ENCODE measurements at regions not wholly inside any gene's neighbourhood (a gene's known extent, or its start where the extent isn't known, plus 50 kb on each side); places are given as distances from the start of the nearest gene placed in this dataset.

DNA sequence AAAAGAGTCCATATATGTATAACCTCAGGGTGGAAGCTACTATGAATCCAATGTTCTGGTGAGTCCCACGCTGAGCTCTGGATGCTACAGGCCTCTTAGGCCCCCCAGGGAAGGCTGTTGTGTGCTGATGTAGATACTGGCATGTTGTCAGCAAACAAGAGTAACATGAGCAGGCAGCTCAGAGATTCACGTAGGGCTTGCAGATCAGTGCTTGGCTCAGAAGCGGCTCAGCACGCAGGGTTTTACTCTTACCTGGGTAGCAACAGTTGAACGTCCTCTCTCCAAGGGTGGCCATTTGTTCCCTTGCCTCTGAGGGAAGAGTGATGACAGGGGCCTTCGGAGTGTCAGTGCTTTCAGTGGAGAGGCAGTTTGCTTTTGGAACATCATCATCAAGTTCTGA lies 93.4 kb downstream of the ZFP64 start:
- TF ChIP-seq, protein P1, sequence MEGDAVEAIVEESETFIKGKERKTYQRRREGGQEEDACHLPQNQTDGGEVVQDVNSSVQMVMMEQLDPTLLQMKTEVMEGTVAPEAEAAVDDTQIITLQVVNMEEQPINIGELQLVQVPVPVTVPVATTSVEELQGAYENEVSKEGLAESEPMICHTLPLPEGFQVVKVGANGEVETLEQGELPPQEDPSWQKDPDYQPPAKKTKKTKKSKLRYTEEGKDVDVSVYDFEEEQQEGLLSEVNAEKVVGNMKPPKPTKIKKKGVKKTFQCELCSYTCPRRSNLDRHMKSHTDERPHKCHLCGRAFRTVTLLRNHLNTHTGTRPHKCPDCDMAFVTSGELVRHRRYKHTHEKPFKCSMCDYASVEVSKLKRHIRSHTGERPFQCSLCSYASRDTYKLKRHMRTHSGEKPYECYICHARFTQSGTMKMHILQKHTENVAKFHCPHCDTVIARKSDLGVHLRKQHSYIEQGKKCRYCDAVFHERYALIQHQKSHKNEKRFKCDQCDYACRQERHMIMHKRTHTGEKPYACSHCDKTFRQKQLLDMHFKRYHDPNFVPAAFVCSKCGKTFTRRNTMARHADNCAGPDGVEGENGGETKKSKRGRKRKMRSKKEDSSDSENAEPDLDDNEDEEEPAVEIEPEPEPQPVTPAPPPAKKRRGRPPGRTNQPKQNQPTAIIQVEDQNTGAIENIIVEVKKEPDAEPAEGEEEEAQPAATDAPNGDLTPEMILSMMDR (IDR thresholded peaks at IDR 0.05; ENCODE audit: low read length, missing control alignments): no peak
- no peak for DNase-seq (ENCODE audit: low read depth)
- no peak overlapping the region for H3K4me3 ChIP-seq (replicated peaks; ENCODE audit: low read depth, low read length)

DNA sequence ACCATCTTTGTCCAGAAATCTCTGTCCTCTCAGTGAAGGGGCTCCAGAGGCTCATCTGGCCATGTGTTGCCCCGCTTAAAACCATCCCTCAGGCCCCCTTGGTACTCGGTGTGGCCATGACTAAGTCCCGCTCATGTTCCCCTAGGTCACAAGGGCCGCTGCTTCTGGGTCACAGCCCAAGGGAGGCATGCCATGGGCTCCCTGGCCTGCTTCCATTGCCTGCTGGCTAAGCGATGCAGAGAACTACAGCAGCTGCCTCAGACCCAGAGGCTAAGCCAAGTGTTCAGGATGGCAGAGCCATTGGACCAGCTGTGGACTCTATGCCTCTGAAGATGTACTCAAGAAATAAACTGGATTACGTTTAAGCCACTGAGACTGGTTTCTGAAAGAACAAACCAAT lies 95.5 kb downstream of the ZFP64 start:
- TF ChIP-seq, protein P1 (IDR thresholded peaks at IDR 0.05; ENCODE audit: low read length, missing control alignments): no peak
- DNase-seq (ENCODE audit: low read depth): no peak
- H3K4me3 ChIP-seq (replicated peaks; ENCODE audit: low read depth, low read length): no peak overlapping the region

GRCh38 chr20:52094693-52095092 lies 96.9 kb downstream of the ZFP64 start:
- TF ChIP-seq, protein P1 (IDR thresholded peaks at IDR 0.05; ENCODE audit: low read length, missing control alignments): no peak
- no peak overlapping the region for H3K4me3 ChIP-seq (replicated peaks; ENCODE audit: low read depth, low read length)
- DNase-seq (ENCODE audit: low read depth): no peak

DNA sequence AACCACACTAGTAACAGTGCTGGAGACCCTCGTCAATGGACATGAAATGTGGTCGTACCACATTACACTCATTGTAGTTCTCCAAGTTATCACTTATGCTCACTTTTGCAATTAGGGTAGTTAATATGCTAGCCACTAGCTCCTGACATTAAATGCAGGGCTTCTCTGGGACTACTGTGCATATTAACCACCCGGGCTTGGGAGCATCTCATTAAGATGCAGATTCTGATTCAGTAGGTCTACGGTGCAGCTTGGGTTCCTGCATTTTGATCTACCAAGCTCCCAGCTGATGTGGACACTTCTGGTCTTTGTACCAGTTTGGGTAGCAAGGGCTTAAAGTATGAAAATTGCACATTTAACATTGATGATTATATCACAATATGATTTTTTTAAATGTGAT lies 98.0 kb downstream of the ZFP64 start:
- no peak overlapping the region for H3K4me3 ChIP-seq (replicated peaks; ENCODE audit: low read depth, low read length)
- TF ChIP-seq, protein P1 (IDR thresholded peaks at IDR 0.05; ENCODE audit: low read length, missing control alignments): no peak
- DNase-seq (ENCODE audit: low read depth): no peak

DNA sequence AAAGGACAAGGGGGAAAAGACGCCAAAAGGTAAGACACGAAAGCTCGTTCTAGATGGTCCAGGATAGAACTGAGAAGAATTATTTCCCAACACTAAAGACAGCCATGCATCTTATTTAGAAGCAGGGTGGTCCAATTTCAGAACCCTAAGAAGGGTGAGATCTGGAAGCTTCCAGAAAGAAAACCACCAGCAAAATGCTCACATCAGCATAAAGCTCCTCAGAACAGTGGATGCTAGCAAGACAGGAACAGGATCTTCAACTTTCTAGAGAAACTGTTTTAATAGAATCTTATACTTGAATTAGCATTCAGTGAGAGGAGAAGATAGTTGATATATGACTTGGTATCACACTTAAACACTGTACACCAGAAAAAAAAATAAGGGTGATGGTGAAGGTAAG lies 101.5 kb downstream of the ZFP64 start:
- TF ChIP-seq, protein P1 (IDR thresholded peaks at IDR 0.05; ENCODE audit: low read length, missing control alignments): no peak
- H3K4me3 ChIP-seq (replicated peaks; ENCODE audit: low read depth, low read length): no peak overlapping the region
- no peak for DNase-seq (ENCODE audit: low read depth)

- H3K4me3 ChIP-seq (replicated peaks; ENCODE audit: low read depth, low read length): no peak overlapping the region
- no peak for DNase-seq (ENCODE audit: low read depth)
- TF ChIP-seq, protein P1 (IDR thresholded peaks at IDR 0.05; ENCODE audit: low read length, missing control alignments): no peak
Measured at GRCh38 chr20:52087471-52087870, 104.1 kb downstream of the ZFP64 start.

DNA sequence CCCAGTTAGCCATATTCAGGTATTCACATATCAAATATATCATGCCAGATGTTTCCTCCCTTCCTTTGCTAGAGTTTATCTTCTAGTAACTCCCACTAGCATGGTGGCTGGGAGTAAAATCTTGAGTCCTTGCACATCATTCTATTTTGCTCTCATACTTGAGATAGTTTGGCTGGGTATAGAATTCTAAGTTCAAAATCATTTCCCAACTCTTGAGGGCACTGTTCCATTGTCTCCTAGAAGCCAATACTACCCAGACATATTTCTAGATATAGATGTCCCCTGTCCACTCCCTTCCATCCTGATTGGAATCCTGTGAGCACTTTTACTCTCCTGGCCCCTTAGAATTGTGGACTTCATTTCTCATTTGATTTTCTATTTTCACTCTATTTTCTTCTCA lies 104.7 kb downstream of the ZFP64 start:
- no peak overlapping the region for H3K4me3 ChIP-seq (replicated peaks; ENCODE audit: low read depth, low read length)
- no peak for DNase-seq (ENCODE audit: low read depth)
- TF ChIP-seq, protein P1 (IDR thresholded peaks at IDR 0.05; ENCODE audit: low read length, missing control alignments): no peak
